ENCODE measurements at regions not wholly inside any gene's neighbourhood (a gene's known extent, or its start where the extent isn't known, plus 50 kb on each side); places are given as distances from the start of the nearest gene placed in this dataset.

- no peak overlapping the region for H3K27ac Mint-ChIP-seq
- no peak for DNase-seq (ENCODE audit: low spot score)
- TF ChIP-seq NANOG (IDR thresholded peaks at IDR 0.05; ENCODE audit: borderline replicate concordance): no peak
- TF ChIP-seq, protein P1, sequence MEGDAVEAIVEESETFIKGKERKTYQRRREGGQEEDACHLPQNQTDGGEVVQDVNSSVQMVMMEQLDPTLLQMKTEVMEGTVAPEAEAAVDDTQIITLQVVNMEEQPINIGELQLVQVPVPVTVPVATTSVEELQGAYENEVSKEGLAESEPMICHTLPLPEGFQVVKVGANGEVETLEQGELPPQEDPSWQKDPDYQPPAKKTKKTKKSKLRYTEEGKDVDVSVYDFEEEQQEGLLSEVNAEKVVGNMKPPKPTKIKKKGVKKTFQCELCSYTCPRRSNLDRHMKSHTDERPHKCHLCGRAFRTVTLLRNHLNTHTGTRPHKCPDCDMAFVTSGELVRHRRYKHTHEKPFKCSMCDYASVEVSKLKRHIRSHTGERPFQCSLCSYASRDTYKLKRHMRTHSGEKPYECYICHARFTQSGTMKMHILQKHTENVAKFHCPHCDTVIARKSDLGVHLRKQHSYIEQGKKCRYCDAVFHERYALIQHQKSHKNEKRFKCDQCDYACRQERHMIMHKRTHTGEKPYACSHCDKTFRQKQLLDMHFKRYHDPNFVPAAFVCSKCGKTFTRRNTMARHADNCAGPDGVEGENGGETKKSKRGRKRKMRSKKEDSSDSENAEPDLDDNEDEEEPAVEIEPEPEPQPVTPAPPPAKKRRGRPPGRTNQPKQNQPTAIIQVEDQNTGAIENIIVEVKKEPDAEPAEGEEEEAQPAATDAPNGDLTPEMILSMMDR (conservative IDR thresholded peaks at IDR 0.05; ENCODE audit: low read depth in 2 of 2): no peak
- no peak for TF ChIP-seq ZNF331 (CRISPR knock-in tag; IDR thresholded peaks at IDR 0.05; ENCODE audit: low read depth)
- TF ChIP-seq, protein P2, sequence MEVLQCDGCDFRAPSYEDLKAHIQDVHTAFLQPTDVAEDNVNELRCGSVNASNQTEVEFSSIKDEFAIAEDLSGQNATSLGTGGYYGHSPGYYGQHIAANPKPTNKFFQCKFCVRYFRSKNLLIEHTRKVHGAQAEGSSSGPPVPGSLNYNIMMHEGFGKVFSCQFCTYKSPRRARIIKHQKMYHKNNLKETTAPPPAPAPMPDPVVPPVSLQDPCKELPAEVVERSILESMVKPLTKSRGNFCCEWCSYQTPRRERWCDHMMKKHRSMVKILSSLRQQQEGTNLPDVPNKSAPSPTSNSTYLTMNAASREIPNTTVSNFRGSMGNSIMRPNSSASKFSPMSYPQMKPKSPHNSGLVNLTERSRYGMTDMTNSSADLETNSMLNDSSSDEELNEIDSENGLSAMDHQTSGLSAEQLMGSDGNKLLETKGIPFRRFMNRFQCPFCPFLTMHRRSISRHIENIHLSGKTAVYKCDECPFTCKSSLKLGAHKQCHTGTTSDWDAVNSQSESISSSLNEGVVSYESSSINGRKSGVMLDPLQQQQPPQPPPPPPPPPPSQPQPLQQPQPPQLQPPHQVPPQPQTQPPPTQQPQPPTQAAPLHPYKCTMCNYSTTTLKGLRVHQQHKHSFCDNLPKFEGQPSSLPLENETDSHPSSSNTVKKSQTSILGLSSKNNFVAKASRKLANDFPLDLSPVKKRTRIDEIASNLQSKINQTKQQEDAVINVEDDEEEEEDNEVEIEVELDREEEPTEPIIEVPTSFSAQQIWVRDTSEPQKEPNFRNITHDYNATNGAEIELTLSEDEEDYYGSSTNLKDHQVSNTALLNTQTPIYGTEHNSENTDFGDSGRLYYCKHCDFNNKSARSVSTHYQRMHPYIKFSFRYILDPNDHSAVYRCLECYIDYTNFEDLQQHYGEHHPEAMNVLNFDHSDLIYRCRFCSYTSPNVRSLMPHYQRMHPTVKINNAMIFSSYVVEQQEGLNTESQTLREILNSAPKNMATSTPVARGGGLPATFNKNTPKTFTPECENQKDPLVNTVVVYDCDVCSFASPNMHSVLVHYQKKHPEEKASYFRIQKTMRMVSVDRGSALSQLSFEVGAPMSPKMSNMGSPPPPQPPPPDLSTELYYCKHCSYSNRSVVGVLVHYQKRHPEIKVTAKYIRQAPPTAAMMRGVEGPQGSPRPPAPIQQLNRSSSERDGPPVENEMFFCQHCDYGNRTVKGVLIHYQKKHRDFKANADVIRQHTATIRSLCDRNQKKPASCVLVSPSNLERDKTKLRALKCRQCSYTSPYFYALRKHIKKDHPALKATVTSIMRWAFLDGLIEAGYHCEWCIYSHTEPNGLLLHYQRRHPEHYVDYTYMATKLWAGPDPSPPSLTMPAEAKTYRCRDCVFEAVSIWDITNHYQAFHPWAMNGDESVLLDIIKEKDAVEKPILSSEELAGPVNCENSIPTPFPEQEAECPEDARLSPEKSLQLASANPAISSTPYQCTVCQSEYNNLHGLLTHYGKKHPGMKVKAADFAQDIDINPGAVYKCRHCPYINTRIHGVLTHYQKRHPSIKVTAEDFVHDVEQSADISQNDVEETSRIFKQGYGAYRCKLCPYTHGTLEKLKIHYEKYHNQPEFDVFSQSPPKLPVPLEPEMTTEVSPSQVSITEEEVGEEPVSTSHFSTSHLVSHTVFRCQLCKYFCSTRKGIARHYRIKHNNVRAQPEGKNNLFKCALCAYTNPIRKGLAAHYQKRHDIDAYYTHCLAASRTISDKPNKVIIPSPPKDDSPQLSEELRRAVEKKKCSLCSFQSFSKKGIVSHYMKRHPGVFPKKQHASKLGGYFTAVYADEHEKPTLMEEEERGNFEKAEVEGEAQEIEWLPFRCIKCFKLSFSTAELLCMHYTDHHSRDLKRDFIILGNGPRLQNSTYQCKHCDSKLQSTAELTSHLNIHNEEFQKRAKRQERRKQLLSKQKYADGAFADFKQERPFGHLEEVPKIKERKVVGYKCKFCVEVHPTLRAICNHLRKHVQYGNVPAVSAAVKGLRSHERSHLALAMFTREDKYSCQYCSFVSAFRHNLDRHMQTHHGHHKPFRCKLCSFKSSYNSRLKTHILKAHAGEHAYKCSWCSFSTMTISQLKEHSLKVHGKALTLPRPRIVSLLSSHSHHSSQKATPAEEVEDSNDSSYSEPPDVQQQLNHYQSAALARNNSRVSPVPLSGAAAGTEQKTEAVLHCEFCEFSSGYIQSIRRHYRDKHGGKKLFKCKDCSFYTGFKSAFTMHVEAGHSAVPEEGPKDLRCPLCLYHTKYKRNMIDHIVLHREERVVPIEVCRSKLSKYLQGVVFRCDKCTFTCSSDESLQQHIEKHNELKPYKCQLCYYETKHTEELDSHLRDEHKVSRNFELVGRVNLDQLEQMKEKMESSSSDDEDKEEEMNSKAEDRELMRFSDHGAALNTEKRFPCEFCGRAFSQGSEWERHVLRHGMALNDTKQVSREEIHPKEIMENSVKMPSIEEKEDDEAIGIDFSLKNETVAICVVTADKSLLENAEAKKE (CRISPR knock-in tag; IDR thresholded peaks at IDR 0.05): no peak
- TF ChIP-seq CREB1 (CRISPR knock-in tag; IDR thresholded peaks at IDR 0.05; ENCODE audit: low read depth): no peak
- TF ChIP-seq ETS1 (IDR thresholded peaks at IDR 0.05): no peak
- TF ChIP-seq EZH2phosphoT487 (IDR thresholded peaks at IDR 0.05; ENCODE audit: unreplicated experiment): no peak
- TF ChIP-seq POLR2AphosphoS5 (IDR thresholded peaks at IDR 0.05; ENCODE audit: low read depth): no peak
- no peak for TF ChIP-seq STAT1 (IDR thresholded peaks at IDR 0.05; ENCODE audit: unreplicated experiment)
- no peak for TF ChIP-seq ZNF114 (CRISPR knock-in tag; IDR thresholded peaks at IDR 0.05)
- TF ChIP-seq EZH2 (IDR thresholded peaks at IDR 0.05; ENCODE audit: low read depth, unreplicated experiment): no peak
- TF ChIP-seq JUNB (IDR thresholded peaks at IDR 0.05; ENCODE audit: unreplicated experiment): no peak
- no peak for TF ChIP-seq REST (IDR thresholded peaks at IDR 0.05; ENCODE audit: unreplicated experiment)
Measured at GRCh38 chr11:128328955-128329551, 258.3 kb downstream of the ETS1 start.

More at GRCh38 chr11:128328955-128329551, 258.3 kb downstream of the ETS1 start:
- H3K9me3 Mint-ChIP-seq: no peaks in the 10 kb centered on the region
- no peak overlapping the region for H3K4me3 Mint-ChIP-seq
- no peaks in the 10 kb centered on the region for H3K9me2 ChIP-seq (ENCODE audit: insufficient read depth)
- no peak for ATAC-seq
- H3K27ac ChIP-seq (ENCODE audit: low read depth): no peak overlapping the region
- H3K36me3 ChIP-seq (ENCODE audit: insufficient read depth): no peaks in the 10 kb centered on the region
- peaks cover 1% of the 10 kb centered on the region; the same call in 1 of the 3 replicates for H3K4me1 Mint-ChIP-seq
- H3K4me1 ChIP-seq (ENCODE audit: insufficient read depth): no peaks in the 10 kb centered on the region
- H3F3A ChIP-seq (replicated peaks; ENCODE audit: low read depth): no peaks in the 10 kb centered on the region
- H3K36me3 Mint-ChIP-seq (ENCODE audit: low read depth): no peaks in the 10 kb centered on the region
- H2AFZ ChIP-seq: peak overlapping the region; percentile 43; the same call in 1 of the 2 replicates
- H3K27me3 Mint-ChIP-seq (ENCODE audit: insufficient read depth, low read depth, poor library complexity): peaks cover 2% of the 10 kb centered on the region
- H3K79me2 ChIP-seq (replicated peaks; ENCODE audit: insufficient read depth): no peaks in the 10 kb centered on the region
- no peak overlapping the region for H3K4me2 ChIP-seq
- no peaks in the 10 kb centered on the region for H3K27me3 ChIP-seq (ENCODE audit: insufficient read depth)
- H3K4me3 ChIP-seq: no peak overlapping the region
- no peaks in the 10 kb centered on the region for H4K20me1 ChIP-seq (replicated peaks; ENCODE audit: insufficient read depth)

Measured in GM23338 (cell line).